SU-DHL-6 (cell line): ENCODE measurements at regions not wholly inside any gene's neighbourhood (a gene's known extent, or its start where the extent isn't known, plus 50 kb on each side); places are given as distances from the start of the nearest gene placed in this dataset.

Source experiments
- H2AFZ ChIP-seq: fragments of 200-600 bp; sonication (generic); 2 replicates; pipeline ENCODE4 v1.6.1; 2014; ENCODE audit warnings: low read depth, mild to moderate bottlenecking, moderate library complexity, mixed read lengths, antibody characterized with exemption, low read length; ENCODE audit not compliant: severe bottlenecking
- H3F3A ChIP-seq: fragments of 200-600 bp; shearing (Covaris generic); 2 replicates; pipeline ENCODE4 v1.6.0; 2016; ENCODE audit warnings: antibody characterized with exemption, mild to moderate bottlenecking; ENCODE audit not compliant: insufficient read depth
- H3K27ac ChIP-seq: fragments of 200-600 bp; sonication (generic); 2 replicates; pipeline ENCODE4 v1.5.1; 2016; ENCODE audit warnings: low read depth, mild to moderate bottlenecking, low read length, moderate library complexity, mixed read lengths
- H3K27me3 ChIP-seq: fragments of 200-600 bp; sonication (generic), shearing (Covaris generic); 2 replicates; pipeline ENCODE4 v1.6.0; 2014; ENCODE audit warnings: mild to moderate bottlenecking, low read length
- H3K36me3 ChIP-seq: fragments of 200-600 bp; sonication (generic); 2 replicates; pipeline ENCODE4 v1.6.1; 2014; ENCODE audit warnings: mild to moderate bottlenecking, low read length, mixed read lengths
- H3K4me2 ChIP-seq: fragments of 300-600, 200-600 bp; shearing (Covaris generic), sonication (generic); 2 replicates; pipeline ENCODE4 v1.6.0; 2014; ENCODE audit warnings: low read length, low read depth, mild to moderate bottlenecking; ENCODE audit not compliant: poor library complexity, severe bottlenecking
- H3K4me3 ChIP-seq: fragments of 200-600 bp; sonication (generic); 2 replicates; pipeline ENCODE4 v1.5.1; 2014; ENCODE audit warnings: antibody characterized with exemption, low read length, mild to moderate bottlenecking, mixed read lengths; ENCODE audit not compliant: insufficient read depth, poor library complexity, severe bottlenecking
- H3K79me2 ChIP-seq: fragments of 200-600 bp; sonication (generic); 2 replicates; pipeline ENCODE4 v1.6.1; 2014; ENCODE audit warnings: mild to moderate bottlenecking, low read length, moderate library complexity; ENCODE audit not compliant: insufficient read depth
- H3K9ac ChIP-seq: fragments of 200-600 bp; sonication (generic); 2 replicates; pipeline ENCODE4 v1.7.0; 2014; ENCODE audit warnings: mild to moderate bottlenecking, low read length
- H3K9me2 ChIP-seq: fragments of 200-600 bp; sonication (generic); replicated peaks from 2 replicates; pipeline ENCODE4 v1.6.1; 2014; ENCODE audit warnings: low read length; ENCODE audit not compliant: insufficient read depth
- H3K9me3 ChIP-seq: fragments of 200-600 bp; sonication (generic); 2 replicates; pipeline ENCODE4 v1.6.1; 2014; ENCODE audit warnings: low read length, mixed read lengths; ENCODE audit not compliant: insufficient read depth
- H4K20me1 ChIP-seq: fragments of 200-600 bp; sonication (generic); 2 replicates; pipeline ENCODE4 v1.6.1; 2014; ENCODE audit warnings: low read depth, mild to moderate bottlenecking, antibody characterized with exemption, low read length, moderate library complexity, mixed read lengths
- EZH2phosphoT487 ChIP-seq: fragments of 200-600 bp; sonication (generic), shearing (Covaris generic); conservative IDR thresholded peaks from 2 replicates; pipeline ENCODE4 v1.6.1; 2018; ENCODE audit warnings: mild to moderate bottlenecking, antibody characterized with exemption, low read length, moderate library complexity, mixed read lengths
- TF ChIP-seq, protein P1 (sequence below): fragments of 200-600 bp; sonication (generic); IDR thresholded peaks from one replicate; pipeline ENCODE4 v1.5.1; 2017; ENCODE audit warnings: antibody characterized with exemption, mild to moderate bottlenecking, low read length, moderate library complexity; ENCODE audit not compliant: insufficient read depth, poor library complexity, severe bottlenecking

DNA sequence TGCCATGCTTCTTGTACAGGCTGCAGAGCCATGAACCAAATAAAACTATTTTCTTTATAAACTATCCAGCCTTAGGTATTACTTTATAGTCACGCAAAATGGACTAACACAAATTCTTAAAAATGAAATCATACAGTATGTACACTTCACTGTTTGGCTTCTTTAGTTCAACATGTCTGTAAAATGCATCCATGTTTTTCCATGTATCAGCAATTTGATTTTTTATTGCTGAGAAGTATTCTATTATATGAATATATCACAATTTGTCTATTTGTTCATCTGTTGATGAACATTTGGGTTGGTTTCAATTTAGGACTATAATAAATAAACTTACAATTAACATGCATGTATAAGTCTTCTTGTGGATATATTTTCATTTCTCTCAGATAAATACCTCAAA is 182.1 kb downstream of the SCG2 start:
- no peaks in the 10 kb centered on the region for H3K9me3 ChIP-seq
- H3K4me3 ChIP-seq: no peak overlapping the region
- H3F3A ChIP-seq: no peaks in the 10 kb centered on the region
- no peak overlapping the region for H3K27ac ChIP-seq
- no peaks in the 10 kb centered on the region for H4K20me1 ChIP-seq
- H3K9me2 ChIP-seq: no peaks in the 10 kb centered on the region
- H2AFZ ChIP-seq: no peak overlapping the region
- TF ChIP-seq, protein P1, sequence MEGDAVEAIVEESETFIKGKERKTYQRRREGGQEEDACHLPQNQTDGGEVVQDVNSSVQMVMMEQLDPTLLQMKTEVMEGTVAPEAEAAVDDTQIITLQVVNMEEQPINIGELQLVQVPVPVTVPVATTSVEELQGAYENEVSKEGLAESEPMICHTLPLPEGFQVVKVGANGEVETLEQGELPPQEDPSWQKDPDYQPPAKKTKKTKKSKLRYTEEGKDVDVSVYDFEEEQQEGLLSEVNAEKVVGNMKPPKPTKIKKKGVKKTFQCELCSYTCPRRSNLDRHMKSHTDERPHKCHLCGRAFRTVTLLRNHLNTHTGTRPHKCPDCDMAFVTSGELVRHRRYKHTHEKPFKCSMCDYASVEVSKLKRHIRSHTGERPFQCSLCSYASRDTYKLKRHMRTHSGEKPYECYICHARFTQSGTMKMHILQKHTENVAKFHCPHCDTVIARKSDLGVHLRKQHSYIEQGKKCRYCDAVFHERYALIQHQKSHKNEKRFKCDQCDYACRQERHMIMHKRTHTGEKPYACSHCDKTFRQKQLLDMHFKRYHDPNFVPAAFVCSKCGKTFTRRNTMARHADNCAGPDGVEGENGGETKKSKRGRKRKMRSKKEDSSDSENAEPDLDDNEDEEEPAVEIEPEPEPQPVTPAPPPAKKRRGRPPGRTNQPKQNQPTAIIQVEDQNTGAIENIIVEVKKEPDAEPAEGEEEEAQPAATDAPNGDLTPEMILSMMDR: no peak
- no peak overlapping the region for H3K4me2 ChIP-seq
- H3K27me3 ChIP-seq: no peaks in the 10 kb centered on the region
- no peak overlapping the region for H3K9ac ChIP-seq
- H3K79me2 ChIP-seq: no peaks in the 10 kb centered on the region
- H3K36me3 ChIP-seq: no peaks in the 10 kb centered on the region

DNA sequence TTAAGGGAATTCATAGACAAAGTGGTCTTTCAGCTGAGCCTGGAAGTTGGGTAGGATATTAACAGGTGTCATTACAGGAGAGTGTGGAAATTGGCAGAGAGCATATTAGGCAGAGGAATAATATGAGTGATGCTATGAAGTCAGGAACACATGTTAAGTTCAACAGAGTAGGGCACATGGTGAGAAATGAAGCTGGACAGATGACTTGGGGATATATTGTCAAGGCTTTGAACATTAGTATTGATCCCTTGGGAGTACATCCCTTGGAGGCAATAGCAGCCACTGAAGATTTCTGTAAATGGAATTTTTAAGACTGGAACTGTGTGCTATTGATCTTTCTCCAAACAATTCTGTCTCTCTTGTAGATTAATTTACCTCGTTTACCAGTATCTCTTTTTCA is 170.7 kb downstream of the SCG2 start:
- no peak overlapping the region for H3K9ac ChIP-seq
- H3K36me3 ChIP-seq: no peaks in the 10 kb centered on the region
- no peak overlapping the region for H2AFZ ChIP-seq

DNA sequence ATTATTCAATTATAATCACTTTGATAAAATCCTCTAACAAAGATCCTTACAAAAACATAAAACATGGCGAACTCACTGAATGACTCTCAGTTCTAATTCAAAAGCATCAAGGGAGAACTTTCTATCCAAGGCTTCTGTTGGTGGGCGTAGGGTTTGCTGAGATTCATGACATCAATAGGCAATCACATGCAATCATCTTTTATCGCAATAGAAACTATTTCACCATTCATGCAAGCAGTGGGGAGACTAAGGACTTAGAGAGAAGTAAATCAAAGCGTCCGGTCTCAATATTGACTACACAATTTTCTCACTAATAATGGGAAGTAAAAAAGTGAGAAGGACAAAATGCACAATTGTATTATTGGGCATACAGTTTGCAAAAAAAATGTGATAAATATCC is 168.7 kb downstream of the SCG2 start:
- H3K4me3 ChIP-seq: no peak overlapping the region
- H3K36me3 ChIP-seq: no peaks in the 10 kb centered on the region
- no peaks in the 10 kb centered on the region for H4K20me1 ChIP-seq
- H3K79me2 ChIP-seq: no peaks in the 10 kb centered on the region
- no peaks in the 10 kb centered on the region for H3K9me2 ChIP-seq
- no peak overlapping the region for H2AFZ ChIP-seq
- H3K27ac ChIP-seq: no peak overlapping the region
- no peaks in the 10 kb centered on the region for H3F3A ChIP-seq
- TF ChIP-seq, protein P1: no peak
- TF ChIP-seq EZH2phosphoT487: no peak
- H3K9ac ChIP-seq: no peak overlapping the region
- H3K4me2 ChIP-seq: no peak overlapping the region
- H3K27me3 ChIP-seq: no peaks in the 10 kb centered on the region
- no peaks in the 10 kb centered on the region for H3K9me3 ChIP-seq

More for the DNA sequence above, 170.7 kb downstream of the SCG2 start:
- Histone ChIP-seq H3K9me3 (no peaks in the 10 kb centered on the region), H3K27ac (no peak overlapping the region), H3K27me3 (no peaks in the 10 kb centered on the region), H4K20me1 (no peaks in the 10 kb centered on the region), H3K79me2 (no peaks in the 10 kb centered on the region), H3K9me2 (no peaks in the 10 kb centered on the region), H3F3A (no peaks in the 10 kb centered on the region), H3K4me3 (no peak overlapping the region), H3K4me2 (no peak overlapping the region)
- TF ChIP-seq EZH2phosphoT487: no peak
- TF ChIP-seq, protein P1: no peak

DNA sequence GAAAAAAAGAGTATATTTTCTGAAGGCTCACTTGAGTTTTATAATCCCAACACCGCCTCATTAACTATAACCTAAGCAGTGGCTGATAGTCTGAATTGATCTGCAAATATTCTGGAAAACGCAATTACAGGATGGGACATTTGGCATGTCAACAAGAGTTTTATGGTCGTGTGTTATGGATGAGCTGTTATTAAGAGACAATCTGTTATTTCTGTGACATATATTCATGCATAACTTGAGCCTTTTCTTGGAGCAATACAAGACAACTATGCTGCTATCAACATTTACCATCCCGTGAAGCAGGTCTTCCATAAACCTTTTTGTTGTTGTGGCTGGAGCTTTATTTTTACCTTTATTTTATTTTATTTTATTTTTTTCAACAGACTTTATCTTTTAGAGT is 164.4 kb downstream of the SCG2 start:
- no peaks in the 10 kb centered on the region for H3F3A ChIP-seq
- H3K9me2 ChIP-seq: no peaks in the 10 kb centered on the region
- H3K4me3 ChIP-seq: no peak overlapping the region
- no peak overlapping the region for H3K9ac ChIP-seq
- no peaks in the 10 kb centered on the region for H3K36me3 ChIP-seq
- H2AFZ ChIP-seq: no peak overlapping the region
- H3K27me3 ChIP-seq: no peaks in the 10 kb centered on the region
- TF ChIP-seq, protein P1: no peak
- no peak for TF ChIP-seq EZH2phosphoT487
- no peaks in the 10 kb centered on the region for H3K79me2 ChIP-seq
- H3K9me3 ChIP-seq: no peaks in the 10 kb centered on the region
- no peaks in the 10 kb centered on the region for H4K20me1 ChIP-seq
- H3K27ac ChIP-seq: no peak overlapping the region
- H3K4me2 ChIP-seq: no peak overlapping the region
